ENCODE measurements at regions not wholly inside any gene's neighbourhood (a gene's known extent, or its start where the extent isn't known, plus 50 kb on each side); places are given as distances from the start of the nearest gene placed in this dataset.

GRCh38 chr1:99538618-99538956 is 107.3 kb upstream of the PALMD start:
- DNase-seq (ENCODE audit: low read depth in 6 of 9, low spot score in 9 of 9), result no peak
- H3K4me3 ChIP-seq (ENCODE audit: low read length in 2 of 2), result no peak overlapping the region
- H3K4me1 ChIP-seq (ENCODE audit: control insufficient read depth in 2 of 2, insufficient read depth in 2 of 2, low read length in 2 of 2), result no peaks in the 10 kb centered on the region
- no peak overlapping the region for H3K27ac ChIP-seq (ENCODE audit: low read depth in 1 of 2, low read length in 1 of 2)
- no peaks in the 10 kb centered on the region for H3K9me3 ChIP-seq (ENCODE audit: control insufficient read depth in 2 of 2, insufficient read depth in 1 of 2, low read length in 1 of 2)
- no peaks in the 10 kb centered on the region for H3K27me3 ChIP-seq (ENCODE audit: control insufficient read depth in 2 of 2, insufficient read depth in 1 of 2, low read length in 1 of 2)
- WGBS, result 95% methylated on average over 2 of the region's 2 CpGs
- no peaks in the 10 kb centered on the region for H3K36me3 ChIP-seq (ENCODE audit: control insufficient read depth in 2 of 2, insufficient read depth in 2 of 2, low read length in 1 of 2)

GRCh38 chr1:99539131-99539530 is 106.8 kb upstream of the PALMD start:
- H3K4me3 ChIP-seq (ENCODE audit: low read length in 2 of 2), result no peak overlapping the region
- DNase-seq (ENCODE audit: low read depth in 6 of 9, low spot score in 9 of 9), result no peak
- no peaks in the 10 kb centered on the region for H3K9me3 ChIP-seq (ENCODE audit: control insufficient read depth in 2 of 2, insufficient read depth in 1 of 2, low read length in 1 of 2)
- H3K36me3 ChIP-seq (ENCODE audit: control insufficient read depth in 2 of 2, insufficient read depth in 2 of 2, low read length in 1 of 2), result no peaks in the 10 kb centered on the region
- no peak overlapping the region for H3K27ac ChIP-seq (ENCODE audit: low read depth in 1 of 2, low read length in 1 of 2)
- H3K27me3 ChIP-seq (ENCODE audit: control insufficient read depth in 2 of 2, insufficient read depth in 1 of 2, low read length in 1 of 2), result no peaks in the 10 kb centered on the region
- no peaks in the 10 kb centered on the region for H3K4me1 ChIP-seq (ENCODE audit: control insufficient read depth in 2 of 2, insufficient read depth in 2 of 2, low read length in 2 of 2)

GRCh38 chr1:99540744-99541143 is 105.2 kb upstream of the PALMD start:
- H3K27ac ChIP-seq (ENCODE audit: low read depth in 1 of 2, low read length in 1 of 2), result no peak overlapping the region
- 100% methylated on average over 1 of the region's 1 CpG for WGBS

GRCh38 chr1:99544328-99544727 is 101.6 kb upstream of the PALMD start:
- H3K27ac ChIP-seq (ENCODE audit: low read depth in 1 of 2, low read length in 1 of 2), result no peak overlapping the region
- 47% methylated on average over 1 of the region's 1 CpG for WGBS
- no peaks in the 10 kb centered on the region for H3K27me3 ChIP-seq (ENCODE audit: control insufficient read depth in 2 of 2, insufficient read depth in 1 of 2, low read length in 1 of 2)
- no peaks in the 10 kb centered on the region for H3K4me1 ChIP-seq (ENCODE audit: control insufficient read depth in 2 of 2, insufficient read depth in 2 of 2, low read length in 2 of 2)
- DNase-seq (ENCODE audit: low read depth in 6 of 9, low spot score in 9 of 9), result no peak
- H3K4me3 ChIP-seq (ENCODE audit: low read length in 2 of 2), result no peak overlapping the region
- H3K36me3 ChIP-seq (ENCODE audit: control insufficient read depth in 2 of 2, insufficient read depth in 2 of 2, low read length in 1 of 2), result no peaks in the 10 kb centered on the region
- no peaks in the 10 kb centered on the region for H3K9me3 ChIP-seq (ENCODE audit: control insufficient read depth in 2 of 2, insufficient read depth in 1 of 2, low read length in 1 of 2)

More at GRCh38 chr1:99540744-99541143, 105.2 kb upstream of the PALMD start:
- Histone ChIP-seq H3K4me1 (ENCODE audit: control insufficient read depth in 2 of 2, insufficient read depth in 2 of 2, low read length in 2 of 2) (no peaks in the 10 kb centered on the region), H3K36me3 (ENCODE audit: control insufficient read depth in 2 of 2, insufficient read depth in 2 of 2, low read length in 1 of 2) (no peaks in the 10 kb centered on the region), H3K9me3 (ENCODE audit: control insufficient read depth in 2 of 2, insufficient read depth in 1 of 2, low read length in 1 of 2) (no peaks in the 10 kb centered on the region), H3K27me3 (ENCODE audit: control insufficient read depth in 2 of 2, insufficient read depth in 1 of 2, low read length in 1 of 2) (no peaks in the 10 kb centered on the region), H3K4me3 (ENCODE audit: low read length in 2 of 2) (no peak overlapping the region)
- no peak for DNase-seq (ENCODE audit: low read depth in 6 of 9, low spot score in 9 of 9)

- H3K27me3 ChIP-seq (ENCODE audit: control insufficient read depth in 2 of 2, insufficient read depth in 1 of 2, low read length in 1 of 2), result no peaks in the 10 kb centered on the region
- H3K36me3 ChIP-seq (ENCODE audit: control insufficient read depth in 2 of 2, insufficient read depth in 2 of 2, low read length in 1 of 2), result no peaks in the 10 kb centered on the region
- H3K27ac ChIP-seq (ENCODE audit: low read depth in 1 of 2, low read length in 1 of 2), result no peak overlapping the region
- H3K4me1 ChIP-seq (ENCODE audit: control insufficient read depth in 2 of 2, insufficient read depth in 2 of 2, low read length in 2 of 2), result no peaks in the 10 kb centered on the region
- WGBS, result 94% methylated on average over 3 of the region's 3 CpGs
- no peak for DNase-seq (ENCODE audit: low read depth in 6 of 9, low spot score in 9 of 9)
- no peaks in the 10 kb centered on the region for H3K9me3 ChIP-seq (ENCODE audit: control insufficient read depth in 2 of 2, insufficient read depth in 1 of 2, low read length in 1 of 2)
- no peak overlapping the region for H3K4me3 ChIP-seq (ENCODE audit: low read length in 2 of 2)
Observed at GRCh38 chr1:99546432-99547416, 99.2 kb upstream of the PALMD start.

- Histone ChIP-seq H3K9me3 (ENCODE audit: control insufficient read depth in 2 of 2, insufficient read depth in 1 of 2, low read length in 1 of 2) (no peaks in the 10 kb centered on the region), H3K27ac (ENCODE audit: low read depth in 1 of 2, low read length in 1 of 2) (no peak overlapping the region), H3K4me1 (ENCODE audit: control insufficient read depth in 2 of 2, insufficient read depth in 2 of 2, low read length in 2 of 2) (no peaks in the 10 kb centered on the region), H3K36me3 (ENCODE audit: control insufficient read depth in 2 of 2, insufficient read depth in 2 of 2, low read length in 1 of 2) (no peaks in the 10 kb centered on the region), H3K4me3 (ENCODE audit: low read length in 2 of 2) (no peak overlapping the region), H3K27me3 (ENCODE audit: control insufficient read depth in 2 of 2, insufficient read depth in 1 of 2, low read length in 1 of 2) (no peaks in the 10 kb centered on the region)
- WGBS, result 81% methylated on average over 3 of the region's 3 CpGs
- DNase-seq (ENCODE audit: low read depth in 6 of 9, low spot score in 9 of 9), result no peak
Observed at GRCh38 chr1:99548943-99549605, 96.8 kb upstream of the PALMD start.

GRCh38 chr1:99550198-99550597 is 95.7 kb upstream of the PALMD start:
- H3K27me3 ChIP-seq (ENCODE audit: control insufficient read depth in 2 of 2, insufficient read depth in 1 of 2, low read length in 1 of 2), result no peaks in the 10 kb centered on the region
- WGBS, result 95% methylated on average over 9 of the region's 9 CpGs
- H3K9me3 ChIP-seq (ENCODE audit: control insufficient read depth in 2 of 2, insufficient read depth in 1 of 2, low read length in 1 of 2), result no peaks in the 10 kb centered on the region
- no peak for DNase-seq (ENCODE audit: low read depth in 6 of 9, low spot score in 9 of 9)
- H3K4me1 ChIP-seq (ENCODE audit: control insufficient read depth in 2 of 2, insufficient read depth in 2 of 2, low read length in 2 of 2), result no peaks in the 10 kb centered on the region
- H3K4me3 ChIP-seq (ENCODE audit: low read length in 2 of 2), result no peak overlapping the region
- H3K36me3 ChIP-seq (ENCODE audit: control insufficient read depth in 2 of 2, insufficient read depth in 2 of 2, low read length in 1 of 2), result no peaks in the 10 kb centered on the region
- H3K27ac ChIP-seq (ENCODE audit: low read depth in 1 of 2, low read length in 1 of 2), result no peak overlapping the region

- H3K4me1 ChIP-seq (ENCODE audit: control insufficient read depth in 2 of 2, insufficient read depth in 2 of 2, low read length in 2 of 2), result no peaks in the 10 kb centered on the region
- no peaks in the 10 kb centered on the region for H3K27me3 ChIP-seq (ENCODE audit: control insufficient read depth in 2 of 2, insufficient read depth in 1 of 2, low read length in 1 of 2)
- no peak overlapping the region for H3K4me3 ChIP-seq (ENCODE audit: low read length in 2 of 2)
- H3K9me3 ChIP-seq (ENCODE audit: control insufficient read depth in 2 of 2, insufficient read depth in 1 of 2, low read length in 1 of 2), result no peaks in the 10 kb centered on the region
- no peaks in the 10 kb centered on the region for H3K36me3 ChIP-seq (ENCODE audit: control insufficient read depth in 2 of 2, insufficient read depth in 2 of 2, low read length in 1 of 2)
- no peak for DNase-seq (ENCODE audit: low read depth in 6 of 9, low spot score in 9 of 9)
- H3K27ac ChIP-seq (ENCODE audit: low read depth in 1 of 2, low read length in 1 of 2), result no peak overlapping the region
- WGBS, result 91% methylated on average over 2 of the region's 2 CpGs
Observed at GRCh38 chr1:99551812-99552614, 93.9 kb upstream of the PALMD start.

- WGBS, result 87% methylated on average over 1 of the region's 1 CpG
- no peaks in the 10 kb centered on the region for H3K36me3 ChIP-seq (ENCODE audit: control insufficient read depth in 2 of 2, insufficient read depth in 2 of 2, low read length in 1 of 2)
- no peaks in the 10 kb centered on the region for H3K4me1 ChIP-seq (ENCODE audit: control insufficient read depth in 2 of 2, insufficient read depth in 2 of 2, low read length in 2 of 2)
- H3K9me3 ChIP-seq (ENCODE audit: control insufficient read depth in 2 of 2, insufficient read depth in 1 of 2, low read length in 1 of 2), result peaks cover 0 to 2% of the 10 kb centered on the region in 2 donors
- no peaks in the 10 kb centered on the region for H3K27me3 ChIP-seq (ENCODE audit: control insufficient read depth in 2 of 2, insufficient read depth in 1 of 2, low read length in 1 of 2)
- no peak overlapping the region for H3K4me3 ChIP-seq (ENCODE audit: low read length in 2 of 2)
- no peak for DNase-seq (ENCODE audit: low read depth in 6 of 9, low spot score in 9 of 9)
- no peak overlapping the region for H3K27ac ChIP-seq (ENCODE audit: low read depth in 1 of 2, low read length in 1 of 2)
Observed at GRCh38 chr1:99553301-99553700, 92.6 kb upstream of the PALMD start.
